Endothelial cell of umbilical vein (primary cell): ENCODE measurements at regions not wholly inside any gene's neighbourhood (a gene's known extent, or its start where the extent isn't known, plus 50 kb on each side); places are given as distances from the start of the nearest gene placed in this dataset.

Experiments used
- BruUV-seq: library from RNA; stranded (reverse); fragments of 400-500 nt; replicated peaks from 2 replicates; lab custom pipeline; 2021; lab: Mats Ljungman, UMichigan
- CTCF ChIA-PET: fragments of 300-600, 350-600 bp; sonication (Branson Sonifier 250); formaldehyde crosslinking; loops from one replicate; lab custom pipeline; 2021; ENCODE audit warnings: antibody characterized with exemption, inconsistent platforms; lab: Charles Lee
- POLR2A ChIA-PET: fragments of 300-600, 350-600 bp; sonication (Branson Sonifier 250); formaldehyde crosslinking; loops from one replicate; lab custom pipeline; 2021; ENCODE audit warnings: antibody characterized with exemption, inconsistent platforms; lab: Charles Lee
- DNase-seq: peaks from one replicate; pipeline ENCODE4 v3.0.0-alpha.2; 2011; ENCODE audit warnings: low read depth, low spot score
- FAIRE-seq: peaks from 2 replicates; lab custom pipeline; 2011; peaks lifted over from hg19 to GRCh38; lab: Jason Lieb, UNC
- H2AFZ ChIP-seq: 2 replicates; pipeline ENCODE4 v1.6.0; 2012; ENCODE audit warnings: low read depth, low read length, control low read depth, inconsistent platforms
- H3K27ac ChIP-seq: 2 replicates; pipeline ENCODE4 v1.5.1; 2011; ENCODE audit warnings: low read depth, mild to moderate bottlenecking, control low read depth, low read length, moderate library complexity; ENCODE audit not compliant: insufficient read depth
- H3K27me3 ChIP-seq, 2 experiments: 2 replicates each; pipeline versions ENCODE4 v1.6.0 to v1.6.1; 2011; ENCODE audit warnings: low read length in 2 of 2, mixed read lengths in 1 of 2; ENCODE audit not compliant: control insufficient read depth in 2 of 2, insufficient read depth in 2 of 2
- H3K36me3 ChIP-seq, 2 experiments: 2 replicates in 1 of 2; 3 replicates in 1 of 2; pipeline ENCODE4 v1.5.1; 2011; ENCODE audit warnings: low read length in 2 of 2, mild to moderate bottlenecking in 1 of 2, moderate library complexity in 1 of 2; ENCODE audit not compliant: control insufficient read depth in 2 of 2, insufficient read depth in 2 of 2; ENCODE audit errors: extremely low read depth in 1 of 2
- H3K4me1 ChIP-seq: 3 replicates; pipeline ENCODE4 v1.5.1; 2011; ENCODE audit warnings: mild to moderate bottlenecking, low read length; ENCODE audit not compliant: control insufficient read depth, insufficient read depth; ENCODE audit errors: extremely low read depth
- H3K4me2 ChIP-seq: 2 replicates; pipeline ENCODE4 v1.6.1; 2011; ENCODE audit warnings: low read length, control low read depth, mixed read lengths; ENCODE audit not compliant: insufficient read depth
- H3K4me3 ChIP-seq, 3 experiments: fragments of 200-600 bp in 1 of 3; sonication (generic), shearing (Covaris generic) in 1 of 3; replicated peaks in 1 of 3; 2 replicates each; pipeline ENCODE4 v1.5.1; 2011 to 2016; ENCODE audit warnings: control low read depth in 3 of 3, low read length in 3 of 3, mild to moderate bottlenecking in 2 of 3, inconsistent platforms in 1 of 3, low read depth in 1 of 3, moderate library complexity in 1 of 3; ENCODE audit not compliant: insufficient read depth in 1 of 3
- H3K79me2 ChIP-seq: 2 replicates; pipeline ENCODE4 v1.6.0; 2012; ENCODE audit warnings: low read length, inconsistent platforms; ENCODE audit not compliant: control insufficient read depth, insufficient read depth
- H3K9ac ChIP-seq: replicated peaks from 2 replicates; pipeline ENCODE3; 2011; ENCODE audit warnings: low read length, control low read depth; ENCODE audit not compliant: insufficient read depth; ENCODE audit errors: extremely low read depth
- H3K9me1 ChIP-seq: replicated peaks from 3 replicates; pipeline ENCODE4 v1.6.0; 2011; ENCODE audit warnings: mild to moderate bottlenecking, low read length; ENCODE audit not compliant: control insufficient read depth, insufficient read depth; ENCODE audit errors: extremely low read depth
- H3K9me3 ChIP-seq: replicated peaks from 2 replicates; pipeline ENCODE4 v1.5.1; 2012; ENCODE audit warnings: low read length, inconsistent platforms; ENCODE audit not compliant: control insufficient read depth, insufficient read depth
- H4K20me1 ChIP-seq: replicated peaks from 2 replicates; pipeline ENCODE3; 2011; ENCODE audit warnings: mild to moderate bottlenecking, low read length; ENCODE audit not compliant: control insufficient read depth, insufficient read depth; ENCODE audit errors: extremely low read depth
- CTCF ChIP-seq, 2 donors: IDR thresholded peaks; 1 replicate in 1 of 2; 2 replicates in 1 of 2; pipeline ENCODE4 v1.5.1; 2011; ENCODE audit warnings: low read length in 2 of 2, mild to moderate bottlenecking in 2 of 2, moderate library complexity in 2 of 2, control low read depth in 1 of 2, inconsistent platforms in 1 of 2, low read depth in 1 of 2; ENCODE audit not compliant: insufficient read depth in 1 of 2; ENCODE audit errors: extremely low read depth in 1 of 2
- EZH2 ChIP-seq: IDR thresholded peaks from 2 replicates; pipeline ENCODE4 v1.6.1; 2012; ENCODE audit warnings: borderline replicate concordance, low read depth, mild to moderate bottlenecking, moderate library complexity, low read length, inconsistent platforms; ENCODE audit not compliant: severe bottlenecking
- FOS ChIP-seq: IDR thresholded peaks from 2 replicates; pipeline ENCODE4 v1.6.1; 2011; ENCODE audit warnings: mild to moderate bottlenecking, low read length, moderate library complexity, borderline replicate concordance; ENCODE audit not compliant: insufficient read depth
- GATA2 ChIP-seq: IDR thresholded peaks from 2 replicates; pipeline ENCODE4 v1.7.0; 2011; ENCODE audit warnings: low read depth, mild to moderate bottlenecking, moderate library complexity, mixed read lengths, low read length; ENCODE audit not compliant: insufficient read length, insufficient read depth
- JUN ChIP-seq: IDR thresholded peaks from 2 replicates; pipeline ENCODE4 v1.6.1; 2011; ENCODE audit warnings: borderline replicate concordance, low read depth; ENCODE audit not compliant: insufficient read length, insufficient read depth
- MAX ChIP-seq: IDR thresholded peaks from 2 replicates; pipeline ENCODE4 v1.6.1; 2011; ENCODE audit not compliant: insufficient read depth, insufficient read length
- MYC ChIP-seq: IDR thresholded peaks from one replicate; pipeline ENCODE4 v1.6.1; 2011; ENCODE audit warnings: mild to moderate bottlenecking, low read depth, low read length
- POLR2A ChIP-seq: IDR thresholded peaks from 2 replicates; pipeline ENCODE4 v1.6.1; 2012; ENCODE audit warnings: low read depth, mild to moderate bottlenecking, control low read depth, low read length
- POLR2AphosphoS5 ChIP-seq: IDR thresholded peaks from 2 replicates; pipeline ENCODE4 v1.6.1; 2012; ENCODE audit warnings: low read depth, mild to moderate bottlenecking, control low read depth, low read length, moderate library complexity; ENCODE audit not compliant: insufficient read depth
- dilution Hi-C: fragments of 300-500 bp; cut with MboI; formaldehyde crosslinking; loops from one replicate; pipeline ENCODE4 v1.15.0; 2019; ENCODE audit warnings: low sequenced_read_pairs; ENCODE audit not compliant: extremely low pct_ligation_motif_present
- intact Hi-C: fragments of 100-400 bp; cut with micrococcal nuclease; formaldehyde crosslinking; loops from one replicate; pipeline ENCODE4 v1.10.0; 2022

- Histone ChIP-seq H3K4me1 (no peaks in the 10 kb centered on the region), H3K4me3 (no peak overlapping the region), H3K27ac (no peak overlapping the region), H3K9me1 (no peaks in the 10 kb centered on the region), H3K36me3 (no peaks in the 10 kb centered on the region), H3K27me3 (no peaks in the 10 kb centered on the region), H4K20me1 (no peaks in the 10 kb centered on the region), H3K9ac (no peak overlapping the region), H3K9me3 (no peaks in the 10 kb centered on the region), H3K79me2 (no peaks in the 10 kb centered on the region), H2AFZ (no peak overlapping the region), H3K4me2 (no peak overlapping the region)
- POLR2A ChIA-PET: no interaction called here
- FAIRE-seq (no peak), DNase-seq (no peak)
- CTCF ChIA-PET: no interaction called here
- dilution Hi-C loops (no loop called here), intact Hi-C loops (no loop called here)
- TF ChIP-seq JUN (no peak), EZH2 (no peak), CTCF (IDR thresholded peaks at IDR 0.05; ENCODE audit: extremely low read depth in 1 of 2, insufficient read depth in 1 of 2, low read depth in 1 of 2, low read length in 2 of 2) (no peak), FOS (no peak), MAX (no peak)
- BruUV-seq: no TSS peak
Measured at GRCh38 chr16:26569793-26570192, 496.9 kb upstream of the C16orf82 start.

GRCh38 chr16:26578748-26579147, 488.0 kb upstream of the C16orf82 start:
- H2AFZ ChIP-seq: no peak overlapping the region
- H3K4me1 ChIP-seq: no peaks in the 10 kb centered on the region
- no peaks in the 10 kb centered on the region for H3K9me1 ChIP-seq
- no TSS peak for BruUV-seq
- H3K36me3 ChIP-seq: no peaks in the 10 kb centered on the region
- H3K4me3 ChIP-seq: no peak overlapping the region
- ChIA-PET CTCF (no interaction called here), POLR2A (no interaction called here)
- intact Hi-C loops (no loop called here), dilution Hi-C loops (no loop called here)
- FAIRE-seq: no peak
- H3K4me2 ChIP-seq: no peak overlapping the region
- no peaks in the 10 kb centered on the region for H3K79me2 ChIP-seq
- TF ChIP-seq CTCF (IDR thresholded peaks at IDR 0.05; ENCODE audit: extremely low read depth in 1 of 2, insufficient read depth in 1 of 2, low read depth in 1 of 2, low read length in 2 of 2) (no peak), POLR2A (no peak), GATA2 (no peak), FOS (no peak), POLR2AphosphoS5 (no peak), EZH2 (no peak), MAX (no peak), JUN (no peak), MYC (no peak)
- no peaks in the 10 kb centered on the region for H4K20me1 ChIP-seq
- H3K9me3 ChIP-seq: peaks cover 2% of the 10 kb centered on the region
- no peak for DNase-seq
- no peaks in the 10 kb centered on the region for H3K27me3 ChIP-seq
- H3K27ac ChIP-seq: no peak overlapping the region
- no peak overlapping the region for H3K9ac ChIP-seq
